NCI-H748 (cell line): ENCODE measurements at regions not wholly inside any gene's neighbourhood (a gene's known extent, or its start where the extent isn't known, plus 50 kb on each side); places are given as distances from the start of the nearest gene placed in this dataset.
"Not testable (repeated sequence)": the region's sequence is repeated elsewhere in the genome, so short reads cannot be mapped to it uniquely, and the experiment has no call there.

ENCODE experiments used
- DNase-seq: peaks from one replicate; lab custom pipeline; 2025; ENCODE audit not compliant: unreplicated experiment; lab: John Stamatoyannopoulos, UW

DNA sequence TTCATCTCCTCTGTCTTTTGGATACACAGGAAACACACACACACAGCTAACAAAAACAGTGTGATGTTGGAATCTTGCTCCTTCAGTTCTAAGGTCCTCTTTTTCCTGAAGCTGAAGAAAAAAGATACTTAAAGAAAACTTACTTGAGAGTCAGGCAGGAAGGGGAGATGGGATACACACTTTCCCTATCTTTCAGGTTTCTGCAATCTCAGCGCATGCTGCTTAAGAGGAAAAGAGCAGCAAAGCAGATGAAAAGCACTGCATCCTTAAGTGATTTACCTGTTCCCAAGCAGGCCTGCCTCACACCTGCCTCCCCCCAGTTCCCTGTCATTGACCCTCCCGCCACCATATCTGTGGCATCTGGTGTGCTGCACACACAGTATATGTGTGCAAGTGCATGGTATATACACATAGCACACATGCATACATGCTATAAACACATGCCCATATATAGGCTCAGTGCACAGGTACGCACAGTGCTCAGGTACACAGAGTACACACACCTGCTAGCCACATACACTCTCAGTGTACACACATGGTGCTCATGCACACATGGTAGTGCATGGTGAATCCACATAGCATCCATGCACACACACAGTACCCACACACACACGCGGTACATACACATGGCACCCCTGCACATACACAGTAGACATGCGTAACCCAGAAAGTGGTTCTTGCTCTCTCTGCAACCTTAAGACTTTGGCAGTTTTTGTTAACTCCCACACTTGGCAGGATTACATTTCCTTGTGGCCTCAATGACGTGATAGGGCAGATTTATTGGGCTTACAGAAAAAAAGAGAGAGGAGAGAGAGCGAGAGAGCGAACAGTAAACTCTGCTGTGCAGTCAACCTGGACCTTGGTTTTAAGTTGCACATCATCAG lies 166.9 kb downstream of the TOMM20 start:
- no peak for DNase-seq

DNA sequence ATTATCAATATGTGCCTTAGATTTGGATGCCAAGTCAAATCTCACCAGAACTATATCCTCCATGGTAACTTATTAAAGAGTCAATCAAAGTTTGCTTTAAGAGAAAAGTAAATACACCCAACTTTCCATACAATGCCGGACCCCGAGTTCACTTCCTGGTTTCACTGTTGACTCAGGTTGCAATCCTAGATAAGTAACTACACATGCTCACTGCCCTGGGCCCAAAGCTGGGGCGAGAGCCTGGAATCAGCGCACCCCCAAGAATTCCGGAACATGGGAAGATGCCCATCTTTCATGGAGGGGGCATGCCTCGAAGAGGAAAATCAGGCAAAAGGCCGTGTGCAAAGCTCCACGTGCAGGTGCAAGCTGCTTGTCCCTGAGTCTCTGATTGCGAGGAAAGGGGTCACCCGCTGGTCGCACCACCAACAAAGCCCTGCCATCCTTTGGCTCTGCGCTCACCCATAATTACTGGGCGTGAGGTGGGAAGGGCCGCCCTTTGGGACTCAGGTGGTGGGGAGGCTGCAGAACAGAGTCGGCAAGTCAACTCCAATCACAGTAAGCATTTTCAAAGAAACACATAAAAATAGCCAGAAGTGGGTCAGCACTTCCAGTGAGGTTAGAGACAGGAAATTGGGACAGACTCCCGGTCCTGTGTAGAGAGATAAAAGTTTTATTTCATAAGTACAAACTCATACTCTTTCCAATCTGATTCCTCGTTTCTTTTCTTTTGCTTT lies 167.7 kb downstream of the TOMM20 start:
- DNase-seq: peak; percentile 56

DNA sequence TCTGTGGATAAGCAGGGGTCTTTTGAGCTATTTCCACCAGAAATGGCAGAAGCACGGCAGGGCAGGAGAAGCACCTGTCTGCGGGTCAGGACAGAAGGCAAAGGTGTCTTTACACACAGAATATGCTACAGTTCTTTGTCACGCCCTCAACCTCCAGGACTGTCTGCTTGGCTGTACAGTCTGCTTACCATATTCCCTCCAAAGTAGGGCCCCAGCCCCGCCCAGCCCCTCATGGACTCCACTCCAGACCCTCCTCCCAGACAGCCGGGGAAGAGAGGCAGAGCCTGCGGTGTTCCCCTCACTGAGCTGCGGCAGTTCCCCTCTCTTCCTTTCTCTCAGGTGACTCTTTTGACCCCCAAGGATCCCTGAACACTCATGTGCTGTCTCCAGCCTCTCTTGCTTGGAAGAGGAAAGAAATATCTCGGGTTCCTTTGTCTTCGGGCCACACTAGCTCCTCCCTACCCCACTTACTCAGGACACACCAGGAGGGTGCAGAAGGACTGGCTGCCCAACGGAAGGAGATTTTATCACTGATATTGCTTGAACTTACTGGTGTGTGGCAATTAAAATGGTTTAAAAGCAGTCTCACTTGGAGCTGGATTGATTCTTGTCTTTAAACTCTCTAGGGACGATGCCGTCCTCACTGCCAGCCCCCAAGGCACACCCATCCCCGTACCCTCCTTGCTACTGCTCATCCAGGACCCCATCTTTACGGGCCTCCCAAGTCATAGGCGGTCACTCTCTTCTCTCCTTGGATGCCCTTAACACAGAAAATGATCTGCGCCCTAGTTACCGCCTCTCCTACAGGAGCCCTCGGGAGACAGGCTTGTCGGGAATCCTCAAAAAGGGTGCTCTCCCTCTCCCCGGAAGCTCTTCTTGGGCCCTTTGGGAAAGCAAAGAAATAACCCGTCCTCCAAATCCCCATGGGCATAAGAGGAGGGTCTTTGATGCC lies 169.7 kb downstream of the TOMM20 start:
- DNase-seq: no peak

DNA sequence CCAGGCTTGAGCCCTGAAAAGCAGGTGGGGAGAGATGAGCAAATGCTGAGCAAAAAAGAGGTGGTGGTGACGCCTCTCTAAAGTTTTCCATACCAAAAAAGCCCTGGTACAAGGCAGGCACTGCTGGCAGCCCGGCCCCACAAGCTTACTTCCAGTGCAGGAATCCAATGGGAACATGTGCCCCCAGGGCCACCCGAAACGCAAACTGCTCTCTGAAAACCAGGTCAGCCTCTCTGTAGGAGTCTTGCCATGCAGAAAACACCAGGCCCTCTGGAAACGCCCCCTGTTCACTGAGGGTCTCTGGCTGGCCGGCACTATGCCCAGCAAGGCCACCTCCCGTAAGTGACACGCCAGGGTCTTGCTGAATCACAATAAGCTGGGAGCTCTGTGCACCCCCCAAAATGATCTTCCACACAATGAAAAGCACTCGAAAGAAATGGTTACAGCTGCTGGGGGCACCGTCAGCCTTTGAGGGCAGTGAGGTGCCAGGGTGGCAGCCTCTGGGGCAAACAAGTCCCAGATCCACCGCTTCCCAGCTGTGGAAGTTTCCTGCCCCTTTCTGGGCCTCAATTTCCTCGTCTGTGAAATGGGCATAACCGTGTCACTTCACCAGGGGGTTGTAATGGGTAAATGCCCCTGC lies 170.5 kb downstream of the TOMM20 start:
- no peak for DNase-seq

DNA sequence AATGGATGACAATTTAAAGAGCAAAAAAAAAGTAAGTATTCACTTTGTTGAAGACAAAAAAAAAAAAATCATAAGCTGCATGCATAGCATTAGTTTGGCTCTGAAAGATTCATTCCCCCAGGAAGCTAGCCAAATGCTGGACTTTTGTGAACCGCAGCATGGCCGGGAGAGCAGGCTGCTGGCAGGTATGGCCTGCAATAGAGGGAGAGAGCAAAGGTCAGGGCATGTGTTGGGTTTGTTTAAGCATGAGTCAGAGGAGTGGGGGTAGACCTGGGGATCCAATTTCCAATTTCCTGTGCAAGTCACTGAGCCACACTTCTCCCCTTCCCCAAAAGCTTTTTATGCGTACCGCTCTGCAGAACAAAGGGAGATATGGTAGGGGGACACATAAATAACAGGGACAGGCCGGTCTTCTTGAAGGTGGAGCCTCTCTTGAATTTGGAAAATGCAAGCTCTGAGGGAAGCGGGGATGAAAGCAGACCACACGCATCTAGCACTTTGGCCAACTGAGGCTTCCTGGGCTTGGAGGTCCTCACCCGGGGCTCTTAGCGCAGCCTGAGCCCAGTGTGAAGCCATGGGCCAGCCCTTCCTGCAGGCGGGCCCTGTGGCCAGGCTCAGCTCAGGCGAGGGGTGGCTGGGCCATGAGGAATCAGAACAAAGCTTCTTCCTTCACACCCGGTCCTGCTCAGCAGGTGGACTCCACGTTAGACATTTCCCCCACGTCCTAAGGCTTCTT lies 171.1 kb downstream of the TOMM20 start:
- peak; percentile 77 for DNase-seq

DNA sequence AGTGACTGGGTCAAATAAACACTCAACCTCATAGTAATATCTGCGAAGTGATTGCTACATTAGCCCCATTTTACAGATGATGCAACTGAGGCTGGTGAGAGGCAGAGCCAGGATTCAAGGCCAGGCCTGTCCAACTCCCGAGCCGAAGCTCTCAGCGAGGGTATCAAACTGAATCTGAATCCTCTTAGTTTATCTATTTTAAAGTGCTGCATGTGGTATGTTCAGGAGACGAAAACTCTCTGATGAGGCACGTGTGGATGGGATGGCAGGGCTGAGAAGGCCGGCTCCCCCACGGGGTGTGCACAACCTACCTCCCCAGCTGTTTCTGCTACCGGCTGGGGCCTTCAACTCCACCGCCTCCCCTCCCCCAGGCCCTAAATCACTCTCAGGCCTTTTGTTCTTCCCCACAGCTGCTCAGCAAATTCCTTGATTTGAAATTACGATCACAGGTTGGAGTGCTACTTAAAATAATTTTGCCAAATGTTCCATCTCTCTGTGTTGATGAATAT lies 171.8 kb downstream of the TOMM20 start:
- DNase-seq: peak; percentile 38

DNA sequence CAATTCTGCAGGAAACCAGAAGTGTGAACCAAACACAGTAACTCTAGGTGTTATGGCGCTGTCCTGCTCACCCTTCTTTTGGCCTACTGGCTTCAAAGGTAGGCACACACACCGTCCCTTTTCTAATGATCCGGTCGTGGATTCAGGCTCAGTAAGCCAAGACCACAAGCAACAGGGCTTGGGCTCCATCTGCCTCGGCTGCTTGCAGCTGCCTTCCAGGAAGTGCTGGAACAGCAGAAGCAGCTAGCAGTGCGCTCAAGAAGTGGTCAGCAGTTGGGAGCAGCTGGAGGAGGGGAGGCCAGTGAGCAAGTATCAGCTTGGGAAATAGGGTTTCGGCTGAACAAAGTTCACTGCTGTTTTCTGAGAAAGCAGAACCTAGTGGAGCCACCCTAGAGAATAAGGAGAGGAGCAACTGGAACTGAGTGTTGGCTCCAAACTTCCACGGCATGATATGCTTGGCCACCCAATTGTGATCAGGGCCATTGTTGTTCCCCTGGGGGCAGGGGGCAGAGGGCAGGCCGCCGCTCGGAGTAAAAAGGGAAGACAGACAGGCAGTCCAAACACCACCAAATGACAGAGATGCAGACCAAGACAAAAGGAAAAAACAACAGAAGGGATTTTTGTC lies 173.4 kb downstream of the TOMM20 start:
- no peak for DNase-seq

DNA sequence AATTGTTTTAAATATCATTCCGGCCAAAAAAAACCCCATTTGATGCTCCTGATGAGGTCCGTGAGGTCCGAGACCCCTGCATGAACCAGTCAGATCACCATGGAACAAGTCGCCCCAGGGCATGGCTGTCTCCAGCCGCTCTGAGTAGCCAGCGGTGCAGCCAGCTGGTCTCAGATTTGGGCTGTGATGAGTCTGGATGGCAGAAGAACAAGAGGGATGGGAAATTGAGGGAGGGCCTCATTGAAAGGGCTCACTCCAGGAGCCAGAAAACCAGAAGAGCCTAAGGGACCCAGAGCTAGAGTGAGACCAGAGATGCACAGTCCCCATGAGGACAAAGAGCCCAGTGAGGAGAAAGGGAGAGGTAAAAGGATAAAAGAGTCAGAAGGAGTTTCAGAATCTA lies 174.0 kb downstream of the TOMM20 start:
- no peak for DNase-seq

DNA sequence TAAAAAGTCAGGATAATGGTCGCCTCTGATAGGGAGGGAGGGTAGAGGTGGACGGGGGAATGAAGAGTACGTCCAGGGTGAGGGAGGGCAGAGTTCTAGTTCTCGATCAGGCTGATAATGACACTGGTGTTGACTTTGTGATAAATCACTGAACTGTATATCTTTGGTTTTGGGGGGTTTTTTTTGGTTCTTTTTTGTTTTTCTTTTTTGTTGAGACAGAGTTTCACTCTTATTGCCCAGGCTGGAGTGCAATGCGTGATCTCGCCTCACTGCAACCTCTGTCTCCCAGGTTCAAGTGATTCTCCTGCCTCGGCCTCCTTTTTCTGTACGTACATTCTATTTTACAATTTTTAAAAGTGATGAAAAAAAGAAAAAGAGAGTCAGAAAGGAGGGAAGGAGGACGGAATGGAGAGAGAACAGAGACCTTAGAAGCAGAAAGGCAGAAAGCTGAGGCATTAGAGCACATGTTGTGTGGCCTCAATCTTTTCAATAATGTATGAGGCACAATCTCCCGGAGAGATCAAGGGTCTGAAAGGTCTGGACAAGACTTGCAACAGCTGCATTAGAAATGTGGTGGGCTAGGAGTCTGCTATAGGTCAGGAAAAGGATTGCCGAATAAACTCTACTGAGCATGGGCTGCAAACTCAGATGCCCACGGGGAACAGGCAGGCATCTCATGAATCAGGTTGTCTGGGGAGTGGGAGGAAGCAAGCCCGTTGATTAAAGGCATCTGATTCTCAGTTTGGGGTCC lies 174.8 kb downstream of the TOMM20 start:
- no peak for DNase-seq

DNA sequence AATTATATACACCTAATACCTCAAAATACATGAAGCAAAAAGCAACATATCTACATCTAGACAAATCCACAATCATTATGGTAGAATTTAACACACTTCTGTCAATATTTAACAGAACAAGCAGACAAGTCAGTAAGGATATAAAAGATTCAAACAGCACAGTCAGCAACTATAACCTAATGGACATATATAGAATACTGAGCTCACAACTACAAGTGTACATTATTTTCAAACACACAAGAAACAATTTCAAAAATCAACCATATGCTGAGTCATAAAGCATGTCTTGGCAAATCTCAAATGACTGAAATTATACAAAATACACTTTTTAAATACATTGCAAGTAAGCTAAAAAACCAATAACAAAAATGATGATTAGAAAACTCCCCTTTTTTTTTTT lies 178.0 kb downstream of the TOMM20 start:
- DNase-seq: no peak

DNA sequence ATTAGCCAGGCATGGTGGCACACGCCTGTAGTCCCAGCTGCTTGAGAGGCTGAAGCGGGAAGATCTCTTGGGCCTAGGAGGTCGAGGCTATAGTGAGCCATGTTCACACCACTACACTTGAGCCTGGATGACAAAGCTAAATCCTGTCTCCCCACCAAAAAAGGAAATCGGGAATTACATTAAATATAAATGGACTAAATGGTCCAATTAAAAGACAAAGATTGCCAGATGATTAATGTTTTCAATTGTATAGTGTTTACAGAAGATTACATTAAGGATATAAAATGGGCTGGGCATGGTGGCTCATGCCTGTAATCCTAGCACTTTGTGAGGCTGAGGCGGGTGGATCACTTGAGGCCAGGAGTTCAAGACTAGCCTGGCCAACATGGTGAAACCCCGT lies 179.1 kb downstream of the TOMM20 start:
- DNase-seq: not testable (repeated sequence)

DNA sequence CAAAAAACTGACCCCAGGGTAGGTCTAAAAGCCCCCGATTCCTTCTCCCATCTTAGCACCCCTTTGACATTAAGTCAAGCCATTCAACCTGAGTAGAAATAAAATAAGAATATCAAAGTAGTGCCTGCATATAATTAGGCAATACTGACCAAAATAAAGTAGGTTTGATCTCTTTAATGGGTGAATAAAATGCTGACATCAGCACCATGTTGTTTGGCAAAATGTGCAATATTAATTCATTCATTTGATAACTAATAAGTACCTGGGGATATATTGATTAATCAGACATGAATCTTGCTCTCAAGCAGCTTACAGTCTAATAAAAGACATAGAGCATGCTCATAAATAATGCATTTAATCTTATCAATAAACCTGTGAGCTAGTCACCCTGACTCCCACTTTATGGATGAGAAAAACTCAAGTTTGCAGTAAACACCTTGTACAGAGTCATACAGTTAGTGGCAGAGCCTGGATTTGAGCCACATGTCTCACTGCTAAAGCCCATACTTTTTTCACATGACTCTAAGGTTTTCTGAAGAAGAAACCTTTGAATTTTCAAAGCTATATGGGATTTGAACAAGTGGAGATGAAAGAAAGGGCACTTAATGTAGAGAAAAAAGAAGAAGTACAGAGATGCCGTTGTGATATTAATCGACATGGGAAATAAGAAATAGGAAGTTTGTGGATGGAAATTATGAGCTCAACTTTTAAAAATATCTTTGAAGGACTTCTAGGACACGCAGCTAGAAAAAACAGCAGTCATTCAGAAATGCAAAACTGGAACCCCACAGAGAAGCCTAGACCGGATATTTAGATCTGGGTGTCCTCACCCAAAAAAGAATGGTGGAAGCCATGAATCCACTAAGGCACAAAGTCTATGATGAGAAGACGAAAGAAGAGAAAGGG lies 183.9 kb downstream of the TOMM20 start:
- DNase-seq: no peak

DNA sequence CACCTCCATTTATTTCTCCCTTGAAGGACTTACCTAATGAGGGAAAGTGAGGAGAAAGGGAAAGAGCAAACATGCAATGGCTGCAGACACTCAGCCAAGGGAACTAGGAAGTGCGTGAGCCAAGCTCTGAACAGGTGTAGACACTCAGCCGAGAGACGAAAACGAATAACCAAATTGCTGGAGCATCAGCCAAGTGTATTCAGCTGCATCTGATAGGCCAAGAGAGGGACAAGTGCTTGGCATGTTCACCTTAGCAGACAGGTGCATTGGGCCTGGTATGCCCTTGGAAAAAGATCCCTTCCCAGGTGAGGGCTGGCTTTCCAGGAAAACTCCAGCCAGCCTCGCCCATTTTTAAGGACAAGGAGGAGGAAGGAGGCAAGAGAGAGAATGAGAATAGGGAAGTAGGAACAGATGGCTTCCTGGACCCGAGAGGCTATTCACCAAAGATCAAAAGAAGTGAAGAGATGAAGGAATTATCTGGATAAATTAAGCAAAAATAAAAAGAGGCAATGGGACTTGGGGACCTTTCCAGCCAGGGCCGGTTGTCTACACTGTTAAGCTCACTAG lies 184.7 kb downstream of the TOMM20 start:
- no peak for DNase-seq

DNA sequence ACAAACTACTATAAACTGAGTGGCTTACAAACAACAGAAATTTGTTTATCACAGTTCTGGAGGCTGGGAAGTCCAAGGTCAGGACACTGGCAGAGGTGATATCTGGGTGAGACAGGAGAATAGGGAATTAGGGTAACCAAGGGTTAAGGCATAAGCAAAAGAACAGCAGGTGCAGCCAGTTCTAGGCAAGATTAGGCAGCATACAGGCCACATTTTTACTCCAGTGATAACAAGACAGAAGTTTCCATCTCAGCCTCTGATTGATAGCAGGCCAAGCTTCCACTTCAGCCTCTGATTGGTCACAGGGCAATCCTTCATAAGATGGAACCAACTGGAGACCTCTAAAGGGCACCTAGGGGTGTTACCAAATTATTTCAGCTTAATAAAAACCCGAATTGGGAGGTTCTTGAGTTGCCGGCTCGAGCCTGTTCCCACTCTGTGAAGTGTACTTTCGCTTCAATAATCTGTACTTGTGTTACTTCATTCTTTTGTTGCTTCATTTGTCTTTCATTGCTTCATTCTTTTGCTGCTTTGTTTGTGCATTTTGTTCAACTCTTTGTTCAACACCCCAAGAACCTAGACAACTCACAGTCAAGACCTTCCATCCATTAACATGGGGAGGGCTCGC lies 185.6 kb downstream of the TOMM20 start:
- no peak for DNase-seq

DNA sequence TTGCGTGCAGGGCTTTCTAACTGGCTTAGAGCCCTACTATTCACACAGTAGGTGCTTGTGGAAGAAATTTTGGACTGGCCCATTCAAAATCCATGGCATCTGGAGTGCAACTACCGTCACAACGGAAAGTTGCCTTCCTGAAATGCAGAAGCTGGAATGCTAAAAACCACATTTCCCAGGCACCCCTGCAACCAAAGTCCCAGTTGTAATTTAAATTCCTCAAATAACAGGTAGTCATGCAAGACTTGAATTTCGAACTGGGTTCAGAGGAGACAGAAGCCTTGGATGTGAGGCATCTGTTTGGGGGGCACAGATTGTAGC lies 186.7 kb downstream of the TOMM20 start:
- DNase-seq: no peak

DNA sequence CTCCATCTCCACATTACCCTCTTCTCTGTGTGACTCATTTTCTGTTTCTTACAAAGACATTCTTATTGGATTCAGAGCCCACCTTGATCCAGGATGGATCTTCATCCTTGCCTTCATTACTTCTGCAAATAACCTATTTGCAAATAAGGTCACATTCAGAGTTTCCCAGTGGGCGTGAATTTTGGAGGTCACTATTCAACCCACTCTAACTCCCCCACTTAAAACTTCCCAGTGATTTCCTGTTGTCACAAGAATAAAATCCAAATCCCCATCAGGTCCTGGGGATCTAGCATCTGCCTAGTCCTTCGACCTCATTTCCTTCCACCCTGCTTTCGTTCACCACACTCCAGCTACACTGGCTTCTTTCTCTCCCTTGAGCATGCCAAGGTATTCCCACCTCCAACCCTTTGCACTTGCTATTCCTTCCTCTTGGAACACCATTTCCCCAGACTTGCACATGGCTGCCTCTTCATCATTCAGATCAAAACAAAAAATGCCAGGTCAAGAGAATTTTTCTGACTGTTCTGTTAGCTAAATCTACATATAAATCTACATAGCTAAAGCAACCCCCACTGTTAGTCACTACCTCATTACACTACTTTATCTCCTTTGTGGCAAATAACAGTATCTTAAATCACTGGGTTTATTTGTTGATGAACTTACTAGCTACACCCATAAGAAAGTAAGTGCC lies 187.2 kb downstream of the TOMM20 start:
- no peak for DNase-seq
